Natural killer cell (primary cell): ENCODE measurements at regions not wholly inside any gene's neighbourhood (a gene's known extent, or its start where the extent isn't known, plus 50 kb on each side); places are given as distances from the start of the nearest gene placed in this dataset.

Experiments used
- ATAC-seq, 3 donors: fragments of 150-1000 bp in 2 of 3; fragments of 200-7000 bp in 1 of 3; cut with Tn5 transposase; 1 replicate in 1 of 3; 2 replicates in 2 of 3; pipeline ENCODE4 v1.10.0; 2021; ENCODE audit warnings: mild to moderate bottlenecking in 2 of 3, moderate library complexity in 2 of 3
- DNase-seq, 2 donors: peaks; one replicate each; pipeline versions ENCODE4 v3.0.0 to v3.0.0-alpha.2; 2013 to 2021; ENCODE audit warnings: mixed read lengths in 1 of 2
- H3K27ac ChIP-seq: one replicate; pipeline ENCODE4 v1.5.1; 2013; ENCODE audit warnings: mild to moderate bottlenecking, low read length
- H3K27me3 ChIP-seq: one replicate; pipeline ENCODE4 v1.6.1; 2013; ENCODE audit warnings: low read length; ENCODE audit not compliant: control insufficient read depth, insufficient read depth
- H3K36me3 ChIP-seq: one replicate; pipeline ENCODE4 v1.6.1; 2013; ENCODE audit warnings: low read length; ENCODE audit not compliant: control insufficient read depth, insufficient read depth
- H3K4me1 ChIP-seq: one replicate; pipeline ENCODE4 v1.6.1; 2013; ENCODE audit warnings: low read length; ENCODE audit not compliant: control insufficient read depth, insufficient read depth
- H3K4me3 ChIP-seq: one replicate; pipeline ENCODE4 v1.5.1; 2013; ENCODE audit warnings: low read length
- H3K9me3 ChIP-seq: one replicate; pipeline ENCODE4 v1.6.1; 2013; ENCODE audit warnings: low read length; ENCODE audit not compliant: control insufficient read depth, insufficient read depth
- H3K27ac Mint-ChIP-seq, 2 donors: one replicate each; pipeline ENCODE4 v1.8.0; 2022; ENCODE audit warnings: mild to moderate bottlenecking in 2 of 2, mixed read lengths in 2 of 2, moderate library complexity in 1 of 2
- H3K27me3 Mint-ChIP-seq, 2 donors: one replicate each; pipeline ENCODE4 v1.8.0; 2022; ENCODE audit warnings: low read depth in 2 of 2, mixed read lengths in 2 of 2
- H3K36me3 Mint-ChIP-seq: one replicate; pipeline ENCODE4 v1.8.0; 2022; ENCODE audit warnings: mixed read lengths
- H3K4me1 Mint-ChIP-seq, 2 donors: one replicate each; pipeline ENCODE4 v1.8.0; 2022; ENCODE audit warnings: mixed read lengths in 2 of 2
- H3K4me3 Mint-ChIP-seq: one replicate; pipeline ENCODE4 v1.8.0; 2022; ENCODE audit warnings: mild to moderate bottlenecking, moderate library complexity, mixed read lengths
- H3K9me3 Mint-ChIP-seq, 2 donors: one replicate each; pipeline ENCODE4 v1.8.0; 2022; ENCODE audit warnings: mixed read lengths in 2 of 2
- CTCF ChIP-seq: fragments of 200-600 bp; IDR thresholded peaks from one replicate; pipeline ENCODE4 v1.8.0; 2022; ENCODE audit warnings: antibody characterized with exemption
- WGBS: methylation state at CpG from one replicate; pipeline ENCODE4 v1.1.7; 2013; ENCODE audit warnings: missing lambda C conversion rate; ENCODE audit not compliant: insufficient coverage; 5-methylcytosine and 5-hydroxymethylcytosine counted together
- intact Hi-C: fragments of 100-400 bp; cut with micrococcal nuclease; formaldehyde crosslinking; loops from one replicate; pipeline ENCODE4 v1.14.2; 2022

GRCh38 chr2:15041429-15041837, 408.9 kb downstream of the LRATD1 start:
- H3K36me3 ChIP-seq = no peaks in the 10 kb centered on the region
- no peaks in the 10 kb centered on the region for H3K4me1 ChIP-seq
- no peak for TF ChIP-seq CTCF
- no peak overlapping the region for H3K27ac ChIP-seq
- DNase-seq (no peak), ATAC-seq (no peak)
- H3K36me3 Mint-ChIP-seq = no peaks in the 10 kb centered on the region
- WGBS = 76% methylated on average over 5 of the region's 5 CpGs
- H3K27me3 Mint-ChIP-seq = peaks cover 0 to 16% of the 10 kb centered on the region in 2 donors
- H3K4me3 ChIP-seq = no peak overlapping the region
- intact Hi-C loops = no loop called here
- H3K27me3 ChIP-seq = no peaks in the 10 kb centered on the region
- no peak overlapping the region for H3K27ac Mint-ChIP-seq
- H3K4me3 Mint-ChIP-seq = no peak overlapping the region
- H3K9me3 Mint-ChIP-seq = no peaks in the 10 kb centered on the region
- no peaks in the 10 kb centered on the region for H3K4me1 Mint-ChIP-seq
- no peaks in the 10 kb centered on the region for H3K9me3 ChIP-seq

- 93% methylated on average over 6 of the region's 6 CpGs for WGBS
- Mint-ChIP-seq H3K4me1 (no peaks in the 10 kb centered on the region), H3K27me3 (peaks cover 0 to 16% of the 10 kb centered on the region in 2 donors), H3K36me3 (no peaks in the 10 kb centered on the region), H3K4me3 (no peak overlapping the region), H3K27ac (no peak overlapping the region), H3K9me3 (no peaks in the 10 kb centered on the region)
- H3K27me3 ChIP-seq = no peaks in the 10 kb centered on the region
- no peaks in the 10 kb centered on the region for H3K9me3 ChIP-seq
- H3K36me3 ChIP-seq = no peaks in the 10 kb centered on the region
- intact Hi-C loops = no loop called here
- H3K27ac ChIP-seq = no peak overlapping the region
- H3K4me3 ChIP-seq = no peak overlapping the region
- no peaks in the 10 kb centered on the region for H3K4me1 ChIP-seq
- ATAC-seq = no peak
- DNase-seq = no peak
- no peak for TF ChIP-seq CTCF
Measured at GRCh38 chr2:15042801-15043217, 410.3 kb downstream of the LRATD1 start.

- H3K4me1 Mint-ChIP-seq = no peaks in the 10 kb centered on the region
- WGBS = 54% methylated on average over 3 of the region's 4 CpGs
- H3K9me3 Mint-ChIP-seq = no peaks in the 10 kb centered on the region
- Histone ChIP-seq H3K27ac (no peak overlapping the region), H3K4me3 (no peak overlapping the region), H3K4me1 (no peaks in the 10 kb centered on the region), H3K27me3 (no peaks in the 10 kb centered on the region), H3K9me3 (no peaks in the 10 kb centered on the region), H3K36me3 (no peaks in the 10 kb centered on the region)
- intact Hi-C loops = no loop called here
- peaks cover 0 to 16% of the 10 kb centered on the region in 2 donors for H3K27me3 Mint-ChIP-seq
- H3K36me3 Mint-ChIP-seq = no peaks in the 10 kb centered on the region
- H3K27ac Mint-ChIP-seq = no peak overlapping the region
- H3K4me3 Mint-ChIP-seq = no peak overlapping the region
- DNase-seq (no peak), ATAC-seq (no peak)
- TF ChIP-seq CTCF = no peak
Measured at GRCh38 chr2:15043336-15044058, 411.0 kb downstream of the LRATD1 start.

- Histone ChIP-seq H3K36me3 (no peaks in the 10 kb centered on the region), H3K4me3 (no peak overlapping the region), H3K9me3 (no peaks in the 10 kb centered on the region), H3K27ac (no peak overlapping the region), H3K4me1 (no peaks in the 10 kb centered on the region), H3K27me3 (no peaks in the 10 kb centered on the region)
- no peaks in the 10 kb centered on the region for H3K36me3 Mint-ChIP-seq
- WGBS = 95% methylated on average over 4 of the region's 4 CpGs
- H3K9me3 Mint-ChIP-seq = no peaks in the 10 kb centered on the region
- no peak for TF ChIP-seq CTCF
- DNase-seq = no peak
- peaks cover 0 to 16% of the 10 kb centered on the region in 2 donors for H3K27me3 Mint-ChIP-seq
- H3K4me1 Mint-ChIP-seq = no peaks in the 10 kb centered on the region
- ATAC-seq = no peak
- no peak overlapping the region for H3K27ac Mint-ChIP-seq
- intact Hi-C loops = no loop called here
- no peak overlapping the region for H3K4me3 Mint-ChIP-seq
Measured at GRCh38 chr2:15045054-15045453, 412.5 kb downstream of the LRATD1 start.
